ENCODE measurements at regions not wholly inside any gene's neighbourhood (a gene's known extent, or its start where the extent isn't known, plus 50 kb on each side); places are given as distances from the start of the nearest gene placed in this dataset.
A peak's percentile ranks its signal among the peaks of the same experiment; 100 is the strongest.

DNA sequence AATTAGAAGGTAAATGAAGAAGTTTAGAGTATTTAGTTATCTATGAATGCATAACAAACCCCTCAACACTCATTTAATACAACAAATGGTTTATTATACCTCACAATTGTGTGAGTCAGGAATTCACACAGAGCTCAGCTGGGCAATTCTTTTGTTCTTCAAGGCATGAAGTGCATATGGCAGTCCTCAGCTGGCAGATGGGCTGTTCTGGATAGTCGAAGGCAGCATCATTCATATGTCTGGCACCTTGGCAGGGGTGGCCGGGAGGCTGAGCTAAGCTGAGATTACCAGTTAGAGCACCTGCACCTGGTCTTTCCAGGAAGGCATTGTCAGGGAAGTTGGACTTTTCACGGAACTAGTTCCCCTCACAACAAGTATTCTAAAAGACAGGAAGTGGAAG lies 286.2 kb upstream of the DUSP10 start:
- DNase-seq: no peak

- no peak for DNase-seq
Observed at GRCh38 chr1:222026280-222026679, 284.4 kb upstream of the DUSP10 start.

DNA sequence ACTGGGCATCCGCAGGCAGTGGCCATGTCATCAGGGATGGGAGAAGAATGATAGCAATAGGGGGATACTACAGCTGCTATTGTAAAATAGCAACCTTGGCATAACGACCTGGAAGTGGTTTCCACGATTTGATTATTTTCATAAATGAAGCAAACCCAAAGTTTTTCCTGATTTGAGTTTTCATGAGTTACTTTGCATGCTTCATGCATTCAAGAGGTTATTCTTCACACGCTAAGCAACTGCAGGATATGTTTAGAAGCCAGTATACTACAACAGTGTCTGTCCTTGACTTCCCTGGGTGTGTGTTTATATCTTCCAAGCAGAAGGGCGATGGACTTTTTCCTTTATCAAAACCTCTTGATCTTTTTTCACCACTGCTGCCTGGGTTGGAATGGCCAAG lies 281.1 kb upstream of the DUSP10 start:
- no peak for DNase-seq

GRCh38 chr1:222021129-222021528 lies 279.2 kb upstream of the DUSP10 start:
- DNase-seq: peak; percentile 59

DNA sequence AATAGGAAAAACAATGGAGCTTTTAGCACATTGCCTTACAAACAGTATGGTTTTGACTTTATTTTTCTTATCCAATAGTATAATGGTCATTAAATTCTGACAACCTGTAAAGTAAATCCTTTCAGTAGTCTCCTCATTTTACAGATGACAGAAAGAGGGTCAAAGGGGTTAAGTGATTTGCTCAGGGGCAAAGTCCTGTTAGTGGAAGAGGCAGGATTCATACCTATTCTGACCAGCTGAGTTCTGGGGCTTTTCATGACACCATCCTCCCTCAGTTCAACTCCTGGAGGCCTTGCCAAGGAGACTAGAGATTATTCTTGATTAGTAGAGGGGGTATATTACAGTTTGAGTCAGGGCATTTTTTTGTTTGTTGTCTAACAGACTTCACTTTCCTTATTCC lies 278.7 kb upstream of the DUSP10 start:
- no peak for DNase-seq

- no peak for DNase-seq
Observed at GRCh38 chr1:222019029-222019428, 277.1 kb upstream of the DUSP10 start.

GRCh38 chr1:222018041-222018440 lies 276.2 kb upstream of the DUSP10 start:
- no peak for DNase-seq

DNA sequence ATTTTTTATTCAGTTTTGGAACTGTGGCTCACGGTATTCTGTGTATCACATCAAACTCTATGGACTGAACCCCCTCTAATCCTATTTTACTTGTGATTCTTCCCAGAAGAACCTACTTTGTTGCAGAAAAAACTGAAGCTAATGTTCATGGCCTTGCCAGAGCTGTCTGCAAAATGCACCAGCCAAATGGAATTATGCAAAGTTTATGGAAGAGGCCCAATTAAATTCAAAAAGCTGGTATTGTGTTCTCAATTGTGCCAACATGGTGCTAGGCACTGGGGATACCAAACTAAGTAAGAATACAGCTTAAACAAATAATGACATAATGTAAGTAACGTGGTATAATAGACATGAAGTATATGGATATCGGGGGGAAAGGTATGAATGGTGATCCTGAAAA lies 273.8 kb upstream of the DUSP10 start:
- DNase-seq: no peak

DNA sequence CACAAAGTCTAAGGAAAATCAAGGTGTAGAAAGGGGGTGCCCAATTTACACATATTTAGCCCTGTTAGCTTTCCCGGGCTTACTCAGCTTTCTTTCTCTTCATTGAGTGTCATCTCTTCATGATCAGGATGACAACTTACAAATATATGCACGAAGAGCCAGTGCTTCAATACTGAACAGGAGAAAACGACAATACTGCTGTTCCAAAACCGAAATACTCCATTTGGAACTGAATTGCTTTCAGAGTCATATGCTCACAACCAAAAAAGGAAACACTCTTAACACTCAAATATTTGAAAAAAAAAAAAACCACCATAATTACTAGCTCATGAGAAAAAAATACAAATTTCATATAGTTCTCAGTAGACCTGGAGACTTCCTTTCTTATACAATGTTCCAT lies 272.1 kb upstream of the DUSP10 start:
- no peak for DNase-seq

GRCh38 chr1:222012816-222013215 lies 270.9 kb upstream of the DUSP10 start:
- DNase-seq: no peak

DNA sequence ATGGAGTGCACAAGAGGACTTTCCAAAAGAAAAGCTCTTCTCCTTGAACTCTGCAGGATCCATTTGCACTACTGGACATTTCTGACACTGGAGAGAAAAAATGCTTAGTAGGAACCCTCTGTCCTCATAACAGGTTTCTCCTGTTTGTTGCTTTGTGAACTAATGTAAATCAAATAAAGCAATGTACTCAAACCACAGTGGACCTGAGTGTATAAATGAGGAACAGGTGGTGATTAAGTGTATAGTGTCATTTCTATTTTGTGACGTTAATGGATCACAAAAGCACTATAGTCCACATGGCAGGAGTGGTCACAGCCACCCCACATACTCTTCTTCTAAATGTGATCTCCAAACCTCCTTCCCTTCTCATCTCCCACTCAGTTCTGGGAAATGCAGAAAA lies 268.4 kb upstream of the DUSP10 start:
- DNase-seq: no peak

DNA sequence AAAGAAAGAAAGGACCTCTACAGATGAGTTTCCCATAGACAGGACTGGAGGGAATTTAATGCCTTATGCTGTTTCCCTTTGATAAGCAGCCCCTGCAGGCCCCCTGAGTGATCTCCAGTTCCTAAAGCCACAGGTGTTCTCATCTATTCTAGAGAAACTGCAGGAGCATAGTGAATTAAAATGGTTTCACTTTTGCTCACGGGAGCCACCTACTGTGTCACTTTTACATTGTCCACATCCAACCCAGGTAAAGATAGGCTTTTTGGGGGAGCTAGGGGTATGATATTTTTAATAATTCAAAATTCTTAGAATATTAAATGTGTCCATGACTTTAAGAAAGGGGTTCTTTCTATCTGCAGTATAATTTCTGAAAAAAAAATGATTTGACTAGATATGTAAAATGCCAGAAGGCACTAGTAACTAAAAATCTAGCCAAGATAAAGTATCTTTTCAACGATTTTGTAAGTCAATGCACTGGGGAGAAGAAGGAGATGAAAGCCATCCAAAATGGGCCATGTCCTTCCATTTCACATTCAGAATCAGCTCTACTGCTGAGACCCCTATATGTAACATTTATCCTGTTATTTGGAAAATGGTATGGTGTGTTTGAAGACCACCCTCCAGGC lies 267.3 kb upstream of the DUSP10 start:
- no peak for DNase-seq

DNA sequence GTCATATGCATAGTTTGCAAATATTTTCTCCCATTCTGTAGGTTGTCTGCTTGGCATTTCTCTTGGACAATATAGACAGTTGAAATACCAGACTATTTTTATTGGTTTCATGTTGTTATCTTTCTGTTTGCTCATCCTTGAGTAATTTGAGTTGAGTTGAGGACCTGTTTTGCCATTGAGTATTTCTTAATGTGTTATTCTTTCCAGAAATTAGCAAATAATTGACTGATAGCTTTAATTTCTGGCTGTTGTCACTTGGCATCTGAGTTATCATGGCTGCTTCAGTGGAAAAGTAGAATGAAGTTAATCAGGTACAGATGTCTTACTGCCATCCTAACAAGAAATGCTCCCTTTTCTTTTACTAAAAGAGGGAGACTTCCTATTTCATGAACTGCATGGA lies 264.8 kb upstream of the DUSP10 start:
- no peak for DNase-seq

DNA sequence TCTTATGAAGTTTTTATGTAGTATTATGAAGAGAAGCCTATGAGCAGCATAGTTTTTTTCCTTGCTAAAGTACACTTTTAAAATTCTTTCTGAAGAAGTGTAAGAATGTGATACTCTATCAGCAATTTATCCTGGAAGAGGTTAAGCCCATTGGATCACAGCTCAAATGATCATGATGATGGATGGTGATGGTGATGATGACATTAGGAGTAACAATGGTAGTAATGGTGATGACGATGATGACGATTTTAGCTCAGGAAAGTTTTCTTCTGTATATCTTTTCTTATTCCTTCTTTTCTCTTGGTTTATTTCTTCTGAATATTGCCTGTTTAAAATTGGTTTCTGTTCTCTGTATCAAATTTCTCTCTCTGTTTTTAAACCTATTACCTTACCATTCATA lies 262.9 kb upstream of the DUSP10 start:
- DNase-seq: no peak

- no peak for DNase-seq
Observed at GRCh38 chr1:222004034-222004433, 262.1 kb upstream of the DUSP10 start.

DNA sequence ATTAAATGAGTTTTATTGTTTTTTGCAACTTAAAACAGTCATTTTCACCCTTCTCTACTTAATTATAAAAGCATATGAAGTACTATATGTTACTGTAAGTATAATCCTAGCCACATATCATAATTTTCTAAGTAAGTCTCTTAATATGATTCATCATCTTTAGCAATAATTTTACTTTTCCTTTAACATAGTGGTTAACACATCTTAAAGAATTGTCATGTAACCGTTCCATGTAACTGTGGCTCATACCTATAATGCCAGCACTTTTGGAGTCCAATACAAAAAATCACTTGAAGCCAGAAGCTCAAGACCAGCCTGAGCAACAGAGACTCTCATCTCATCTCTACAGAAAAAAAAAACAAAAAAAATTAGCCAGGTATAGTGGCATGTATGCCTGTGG lies 260.6 kb upstream of the DUSP10 start:
- DNase-seq: no peak

GRCh38 chr1:222000131-222000530 lies 258.2 kb upstream of the DUSP10 start:
- DNase-seq: no peak

DNA sequence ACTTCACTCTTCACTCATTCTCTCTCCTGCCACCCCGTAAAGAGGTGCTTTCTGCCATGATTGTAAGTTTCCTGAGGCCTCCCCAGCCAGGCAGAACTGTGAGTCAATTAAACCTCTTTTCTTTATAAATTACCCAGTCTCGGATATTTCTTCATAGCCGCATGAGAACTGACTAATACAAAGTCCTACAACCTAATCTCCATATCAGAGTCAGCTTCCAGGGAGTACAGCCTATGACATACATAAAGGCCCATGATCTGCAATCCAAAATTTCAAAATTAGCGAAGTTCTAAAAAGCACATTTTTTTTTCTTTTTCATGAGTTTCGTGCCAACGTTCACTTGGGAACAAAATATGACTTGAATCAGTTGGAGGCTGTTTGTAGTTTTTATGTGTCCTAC lies 256.9 kb upstream of the DUSP10 start:
- no peak for DNase-seq

GRCh38 chr1:221998186-221998612 lies 256.3 kb upstream of the DUSP10 start:
- peak; percentile 55 for DNase-seq

DNA sequence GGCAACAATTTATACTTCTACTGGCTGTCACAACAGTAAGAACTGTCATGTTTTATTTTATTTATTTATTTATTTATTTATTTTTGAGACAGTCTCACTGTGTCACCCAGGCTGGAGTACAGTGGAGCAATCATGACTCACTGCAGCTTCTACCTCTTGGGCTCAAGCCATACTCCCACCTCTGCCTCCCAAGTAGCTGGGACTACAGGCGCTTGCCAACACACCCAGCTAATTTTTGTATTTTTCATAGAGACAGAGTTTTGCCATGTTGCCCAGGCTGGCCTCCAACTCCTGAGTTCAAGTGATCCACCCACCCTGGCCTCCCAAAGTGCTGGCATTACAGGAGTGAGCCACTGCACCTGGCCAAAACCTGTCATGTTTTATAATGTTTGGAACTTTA lies 255.1 kb upstream of the DUSP10 start:
- DNase-seq: peak; percentile 59

DNA sequence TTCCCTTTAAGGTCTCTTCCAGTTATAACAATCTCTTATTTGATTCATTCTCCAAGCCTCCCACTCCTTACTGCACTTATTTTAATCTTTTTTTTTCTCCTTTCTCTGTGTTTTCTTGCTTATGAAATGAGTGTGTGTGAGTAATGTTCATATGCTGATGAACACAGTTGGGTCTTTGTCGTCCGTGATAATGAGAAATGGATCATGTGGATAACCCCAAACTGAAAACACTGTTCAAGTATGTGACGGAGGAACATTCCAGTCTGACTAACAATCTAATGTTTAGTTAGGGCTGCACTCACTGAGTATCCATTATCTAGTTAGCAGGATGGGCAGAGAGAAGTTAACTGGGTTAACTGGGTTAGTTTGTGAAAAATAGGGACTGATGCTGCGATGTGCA lies 253.1 kb upstream of the DUSP10 start:
- peak; percentile 70 for DNase-seq

DNA sequence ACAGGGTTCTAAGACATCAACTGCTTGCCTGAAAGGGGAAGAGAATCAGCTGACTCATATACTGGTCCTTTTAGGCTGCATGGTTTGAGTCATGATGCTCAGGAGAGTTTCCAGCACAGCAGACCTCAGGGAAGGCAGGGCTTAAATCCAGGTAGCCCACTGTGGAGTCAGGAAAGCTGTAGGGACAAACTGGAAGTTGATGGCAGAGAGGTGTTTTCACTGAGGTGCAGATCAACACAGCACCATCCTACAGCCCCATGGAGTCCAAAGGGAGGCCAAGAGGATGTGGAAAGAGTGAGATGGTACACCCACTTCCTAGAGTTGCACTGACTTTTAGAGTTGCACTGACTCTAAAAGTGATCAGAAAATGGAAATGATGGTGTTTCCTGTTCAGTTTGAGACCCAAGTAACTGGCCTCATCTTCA lies 252.4 kb upstream of the DUSP10 start:
- peak; percentile 35 for DNase-seq

DNA sequence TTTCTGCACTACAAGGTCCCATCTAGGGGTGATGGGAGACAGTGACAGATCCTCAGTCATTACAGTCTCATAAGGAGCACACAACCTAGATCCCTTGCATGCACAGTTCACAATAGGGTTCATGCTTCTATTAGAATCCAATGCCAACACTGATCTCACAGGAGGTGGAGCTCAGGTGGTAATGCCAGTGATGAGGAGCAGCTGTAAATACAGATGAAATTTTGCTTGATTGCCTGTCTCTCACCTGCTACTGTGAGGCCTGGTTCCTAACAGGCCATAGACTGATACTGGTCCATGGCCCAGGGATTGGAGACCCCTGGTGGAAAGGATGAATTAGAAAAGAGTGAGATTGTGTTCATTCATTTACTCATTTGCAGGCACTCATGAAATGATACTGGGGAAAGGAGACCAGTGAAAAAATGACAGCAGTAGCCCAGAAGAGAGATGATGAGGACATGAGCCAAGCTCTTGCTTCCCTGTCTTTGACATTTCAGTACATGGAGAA lies 251.6 kb upstream of the DUSP10 start:
- no peak for DNase-seq

DNA sequence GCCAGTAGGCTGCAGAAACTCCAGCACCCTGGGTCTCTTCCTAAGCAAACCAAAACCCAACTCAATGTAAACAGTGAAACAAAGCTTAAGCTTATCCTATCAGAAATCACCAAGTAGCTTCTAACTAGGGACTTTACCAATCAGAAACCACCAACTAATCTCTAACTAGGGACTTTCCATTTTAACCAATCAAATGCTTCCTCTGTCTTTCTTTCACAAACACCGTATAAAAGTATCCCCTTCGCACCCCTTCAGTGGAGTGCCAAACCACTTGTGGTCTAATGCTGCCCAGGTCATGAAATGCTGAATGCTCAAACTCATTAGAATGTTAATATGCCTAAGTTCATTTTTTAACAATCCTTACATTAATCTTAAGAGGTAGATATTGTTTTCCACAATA lies 250.5 kb upstream of the DUSP10 start:
- DNase-seq: no peak

DNA sequence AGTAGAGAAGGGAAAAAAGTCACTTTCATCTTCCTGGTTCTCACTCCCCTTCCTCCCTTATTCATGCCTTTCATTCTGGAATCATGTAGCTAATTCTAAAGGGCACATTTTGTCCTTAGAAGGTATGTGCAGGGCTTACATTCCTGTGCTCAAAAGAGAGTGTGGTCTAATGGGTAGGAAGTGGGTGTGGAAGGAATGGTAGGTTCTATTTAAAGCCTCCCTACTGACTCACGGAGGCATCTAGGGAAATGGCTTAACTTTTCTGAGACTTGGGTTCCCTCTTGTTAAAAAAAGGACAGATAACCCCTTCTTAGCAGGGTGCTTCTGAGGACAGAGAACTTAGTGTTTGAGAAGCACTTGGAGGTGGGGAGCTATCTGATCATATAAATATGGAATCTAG lies 249.3 kb upstream of the DUSP10 start:
- DNase-seq: peak; percentile 69

All from fibroblast of upper back skin (primary cell).